AG09309 (cell line): ENCODE measurements at regions not wholly inside any gene's neighbourhood (a gene's known extent, or its start where the extent isn't known, plus 50 kb on each side); places are given as distances from the start of the nearest gene placed in this dataset.
"Not testable (repeated sequence)": the region's sequence is repeated elsewhere in the genome, so short reads cannot be mapped to it uniquely, and the experiment has no call there.

ENCODE experiments used
- DNase-seq: peaks from one replicate; pipeline ENCODE4 v3.0.0-alpha.2; 2010; ENCODE audit warnings: low read depth
- H3K4me3 ChIP-seq: 2 replicates; pipeline ENCODE4 v1.5.1; 2011; ENCODE audit warnings: mild to moderate bottlenecking, low read depth, low read length, moderate library complexity; ENCODE audit not compliant: control insufficient read depth
- CTCF ChIP-seq: IDR thresholded peaks from 2 replicates; pipeline ENCODE4 v1.5.1; 2011; ENCODE audit warnings: mild to moderate bottlenecking, low read depth, low read length, inconsistent platforms; ENCODE audit not compliant: insufficient read depth, control insufficient read depth; ENCODE audit errors: missing control alignments

- TF ChIP-seq CTCF, result no peak
- no peak for DNase-seq
- no peak overlapping the region for H3K4me3 ChIP-seq
Observed at GRCh38 chr9:27808864-27809263, 235.6 kb upstream of the C9orf72 start.

- no peak for DNase-seq
- TF ChIP-seq CTCF, result no peak
- no peak overlapping the region for H3K4me3 ChIP-seq
Observed at GRCh38 chr9:27817747-27818146, 244.5 kb upstream of the C9orf72 start.

DNA sequence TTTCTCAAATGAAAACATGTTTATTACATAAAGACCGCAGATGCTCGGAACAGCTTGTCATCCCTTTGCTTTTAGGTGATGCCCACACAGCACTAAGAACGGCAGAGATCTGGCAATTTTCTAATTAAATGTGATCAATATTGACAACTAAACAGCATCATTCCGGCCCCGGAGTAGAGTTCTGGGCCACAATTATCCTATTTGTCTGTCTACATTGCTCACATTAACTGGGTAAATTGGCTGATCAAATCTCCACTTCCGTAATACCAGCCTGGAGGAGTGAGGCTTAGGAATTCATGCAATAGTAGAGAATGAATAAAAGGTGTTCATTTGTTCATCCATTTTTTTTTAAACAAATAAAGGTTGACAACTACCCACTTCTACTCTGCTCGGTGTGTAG lies 245.1 kb upstream of the C9orf72 start:
- DNase-seq, result no peak
- no peak overlapping the region for H3K4me3 ChIP-seq
- no peak for TF ChIP-seq CTCF

DNA sequence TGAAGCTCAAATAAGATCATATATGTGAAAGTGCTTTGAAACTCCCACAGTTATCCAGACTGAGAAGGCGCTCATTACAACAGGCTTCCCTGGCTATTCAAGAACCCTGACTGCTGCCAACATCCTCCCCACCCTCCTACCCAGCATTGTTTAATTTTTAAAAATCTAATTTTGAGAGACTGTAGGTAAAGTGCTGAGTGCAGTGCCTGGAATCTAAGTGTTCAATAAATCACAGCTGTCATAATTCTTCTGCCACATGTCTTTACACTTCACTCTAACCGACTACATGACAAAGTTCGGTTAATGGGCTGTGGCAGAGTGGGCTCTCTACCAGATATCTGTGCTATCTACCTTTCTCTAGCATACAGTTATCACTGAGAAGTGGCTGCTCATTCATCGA lies 255.6 kb upstream of the C9orf72 start:
- no peak for DNase-seq
- TF ChIP-seq CTCF, result no peak
- no peak overlapping the region for H3K4me3 ChIP-seq

DNA sequence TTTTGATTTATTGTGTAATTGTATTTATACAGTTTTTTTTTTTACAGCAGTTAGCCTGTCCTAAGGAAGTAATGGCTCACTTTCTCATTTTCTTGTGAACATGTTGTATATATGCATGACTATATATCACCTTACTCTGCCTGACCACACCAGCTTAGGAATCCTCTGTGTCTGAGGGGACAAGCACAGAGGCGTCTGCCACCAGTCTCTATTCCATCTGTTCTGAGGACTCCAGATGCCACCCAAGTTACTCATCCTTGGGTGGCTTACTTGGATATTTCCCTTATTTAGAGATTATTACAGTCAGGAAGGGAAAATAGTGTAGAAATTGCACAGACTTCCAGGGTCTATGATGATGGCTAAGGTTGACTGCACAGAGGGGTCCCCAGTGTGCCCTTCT lies 256.3 kb upstream of the C9orf72 start:
- DNase-seq, result no peak
- TF ChIP-seq CTCF, result no peak
- H3K4me3 ChIP-seq, result no peak overlapping the region

GRCh38 chr9:27832108-27832507 lies 258.8 kb upstream of the C9orf72 start:
- DNase-seq, H3K4me3 ChIP-seq: not testable (repeated sequence)

DNA sequence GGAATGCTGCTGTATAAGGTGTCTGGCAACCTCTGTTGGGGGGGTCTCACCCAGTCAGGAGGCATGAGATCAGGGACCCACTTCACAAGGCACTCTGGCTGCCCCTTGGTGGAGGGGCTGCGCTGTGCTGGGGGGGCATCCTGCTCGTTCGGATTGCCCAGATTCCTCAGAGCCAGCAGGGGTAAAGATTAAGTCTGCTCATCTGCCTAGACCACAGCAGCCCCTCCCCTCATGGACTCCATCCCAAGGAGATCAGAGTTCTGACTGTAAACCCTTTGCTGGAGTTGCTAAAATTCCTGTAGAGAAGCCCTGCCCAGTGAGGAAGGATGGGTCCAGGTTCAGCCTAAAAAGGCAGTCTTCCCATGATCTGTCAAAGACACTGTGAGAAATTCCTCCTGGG lies 262.0 kb upstream of the C9orf72 start:
- no peak for DNase-seq
- no peak for TF ChIP-seq CTCF

More for the DNA sequence above, 262.0 kb upstream of the C9orf72 start:
- no peak overlapping the region for H3K4me3 ChIP-seq
